ENCODE measurements at regions not wholly inside any gene's neighbourhood (a gene's known extent, or its start where the extent isn't known, plus 50 kb on each side); places are given as distances from the start of the nearest gene placed in this dataset.

DNA sequence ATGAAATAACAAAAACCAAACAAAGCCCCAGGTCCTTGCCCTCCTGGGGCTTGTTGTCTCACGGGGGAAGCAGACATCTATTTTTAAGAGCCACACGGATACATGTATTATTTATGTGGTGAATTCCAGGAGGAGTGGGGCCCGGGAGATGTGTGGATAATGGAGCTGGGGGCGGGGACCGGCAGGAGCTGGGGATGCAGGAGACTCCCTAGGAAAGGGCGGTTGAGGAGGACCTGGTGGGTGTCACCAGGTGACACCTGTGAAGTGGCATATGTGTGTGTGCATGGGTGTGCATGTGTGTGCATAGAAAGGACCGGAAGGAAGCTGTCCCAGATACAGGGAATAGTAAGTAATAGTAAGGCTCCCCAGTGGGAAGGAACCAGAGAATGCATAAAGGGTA, 148.9 kb downstream of the URI1 start:
- Histone ChIP-seq H3K79me2 (ENCODE audit: control insufficient read depth, low read length) (no peaks in the 10 kb centered on the region), H3K27ac (ENCODE audit: low read depth, low read length) (no peak overlapping the region), H3K4me1 (ENCODE audit: control insufficient read depth, low read length) (no peaks in the 10 kb centered on the region), H3K4me3 (ENCODE audit: low read length) (no peak overlapping the region), H3F3A (ENCODE audit: control insufficient read depth, insufficient read depth) (no peaks in the 10 kb centered on the region), H3K4me2 (ENCODE audit: low read length) (no peak overlapping the region), H3K9me2 (replicated peaks; ENCODE audit: control insufficient read depth, low read length) (no peaks in the 10 kb centered on the region), H4K20me1 (ENCODE audit: control insufficient read depth, insufficient read depth, low read depth, low read length) (no peaks in the 10 kb centered on the region), H3K36me3 (ENCODE audit: control insufficient read depth, low read length) (no peaks in the 10 kb centered on the region), H3K9me3 (ENCODE audit: control insufficient read depth, insufficient read depth, low read length) (no peaks in the 10 kb centered on the region), H3K27me3 (ENCODE audit: control insufficient read depth, low read length) (no peaks in the 10 kb centered on the region)
- TF ChIP-seq EZH2phosphoT487 (IDR thresholded peaks at IDR 0.05; ENCODE audit: borderline replicate concordance, low read length) (no peak), CTCF (IDR thresholded peaks at IDR 0.05; ENCODE audit: low read depth, low read length, poor library complexity, severe bottlenecking) (no peak)

DNA sequence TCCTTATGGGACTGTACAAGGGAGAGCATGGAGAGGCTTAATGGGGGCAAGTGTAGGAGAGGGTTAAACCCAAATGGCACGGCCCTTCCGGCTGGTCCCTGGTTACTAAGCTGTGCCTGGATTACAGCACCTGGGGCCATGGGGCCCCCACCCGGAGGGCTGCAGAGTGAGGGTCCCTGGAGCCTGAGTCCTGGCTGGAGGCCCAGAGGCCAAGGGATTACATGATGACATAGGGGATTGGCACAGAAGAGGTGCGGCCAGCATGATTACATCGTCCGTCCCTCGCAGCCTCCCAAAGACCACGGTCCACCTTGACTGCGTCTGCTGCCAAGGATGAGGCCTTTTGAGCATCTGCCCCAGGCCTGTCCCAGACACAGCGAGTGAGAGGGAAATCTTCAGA, 149.4 kb downstream of the URI1 start:
- Histone ChIP-seq H3K9me2 (replicated peaks; ENCODE audit: control insufficient read depth, low read length) (no peaks in the 10 kb centered on the region), H3F3A (ENCODE audit: control insufficient read depth, insufficient read depth) (no peaks in the 10 kb centered on the region), H3K27me3 (ENCODE audit: control insufficient read depth, low read length) (no peaks in the 10 kb centered on the region), H3K79me2 (ENCODE audit: control insufficient read depth, low read length) (no peaks in the 10 kb centered on the region), H3K9me3 (ENCODE audit: control insufficient read depth, insufficient read depth, low read length) (no peaks in the 10 kb centered on the region), H3K36me3 (ENCODE audit: control insufficient read depth, low read length) (no peaks in the 10 kb centered on the region), H4K20me1 (ENCODE audit: control insufficient read depth, insufficient read depth, low read depth, low read length) (no peaks in the 10 kb centered on the region), H3K4me3 (ENCODE audit: low read length) (no peak overlapping the region), H3K27ac (ENCODE audit: low read depth, low read length) (no peak overlapping the region), H3K4me1 (ENCODE audit: control insufficient read depth, low read length) (no peaks in the 10 kb centered on the region), H3K4me2 (ENCODE audit: low read length) (no peak overlapping the region)
- TF ChIP-seq EZH2phosphoT487 (IDR thresholded peaks at IDR 0.05; ENCODE audit: borderline replicate concordance, low read length) (no peak), CTCF (IDR thresholded peaks at IDR 0.05; ENCODE audit: low read depth, low read length, poor library complexity, severe bottlenecking) (no peak)

DNA sequence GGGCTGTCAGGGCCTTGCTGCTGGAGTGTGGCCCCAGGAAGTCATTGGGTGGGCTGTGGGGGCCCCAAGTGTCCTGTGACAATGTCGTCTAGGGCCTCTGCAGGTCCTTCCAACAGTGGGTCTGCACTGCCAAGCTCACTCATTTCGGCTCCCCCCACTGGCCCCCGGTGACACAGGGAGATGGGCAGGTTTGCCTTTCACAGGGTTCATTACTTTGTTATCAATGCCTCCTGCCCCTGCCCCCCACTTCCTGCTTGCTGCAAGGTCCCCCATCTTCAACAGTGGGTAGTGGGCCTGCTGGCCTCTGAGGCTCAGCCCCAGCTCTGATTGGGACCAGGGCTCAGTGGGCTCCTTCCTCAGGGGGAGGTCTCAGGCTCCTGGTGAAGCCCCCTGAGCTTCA, 149.8 kb downstream of the URI1 start:
- Histone ChIP-seq H3K27ac (ENCODE audit: low read depth, low read length) (no peak overlapping the region), H3K4me1 (ENCODE audit: control insufficient read depth, low read length) (no peaks in the 10 kb centered on the region), H3K4me3 (ENCODE audit: low read length) (no peak overlapping the region), H3K27me3 (ENCODE audit: control insufficient read depth, low read length) (no peaks in the 10 kb centered on the region), H3K36me3 (ENCODE audit: control insufficient read depth, low read length) (no peaks in the 10 kb centered on the region), H3K9me2 (replicated peaks; ENCODE audit: control insufficient read depth, low read length) (no peaks in the 10 kb centered on the region), H3K79me2 (ENCODE audit: control insufficient read depth, low read length) (no peaks in the 10 kb centered on the region), H3F3A (ENCODE audit: control insufficient read depth, insufficient read depth) (no peaks in the 10 kb centered on the region), H3K9me3 (ENCODE audit: control insufficient read depth, insufficient read depth, low read length) (no peaks in the 10 kb centered on the region), H3K4me2 (ENCODE audit: low read length) (no peak overlapping the region), H4K20me1 (ENCODE audit: control insufficient read depth, insufficient read depth, low read depth, low read length) (no peaks in the 10 kb centered on the region)
- TF ChIP-seq CTCF (IDR thresholded peaks at IDR 0.05; ENCODE audit: low read depth, low read length, poor library complexity, severe bottlenecking) (no peak), EZH2phosphoT487 (IDR thresholded peaks at IDR 0.05; ENCODE audit: borderline replicate concordance, low read length) (no peak)

Measured in DOHH2 (cell line).